OCI-LY1 (cell line): ENCODE measurements at regions not wholly inside any gene's neighbourhood (a gene's known extent, or its start where the extent isn't known, plus 50 kb on each side); places are given as distances from the start of the nearest gene placed in this dataset.

ENCODE experiments used
- H2AFZ ChIP-seq: fragments of 200-600 bp; sonication (generic), shearing (Covaris generic); 2 replicates; pipeline ENCODE4 v1.6.0; 2014; ENCODE audit warnings: antibody characterized with exemption, mild to moderate bottlenecking, low read length
- H3F3A ChIP-seq: fragments of 200-600 bp; sonication (generic), shearing (Covaris generic); 2 replicates; pipeline ENCODE4 v1.6.0; 2014; ENCODE audit warnings: mild to moderate bottlenecking, antibody characterized with exemption, low read length, moderate library complexity; ENCODE audit not compliant: insufficient read depth
- H3K27ac ChIP-seq: fragments of 200-600 bp; sonication (generic); 2 replicates; pipeline ENCODE4 v1.5.1; 2014; ENCODE audit warnings: low read length, mixed run types, mild to moderate bottlenecking, low read depth; ENCODE audit not compliant: poor library complexity, severe bottlenecking
- H3K27me3 ChIP-seq: fragments of 200-600 bp; sonication (generic); 2 replicates; pipeline ENCODE4 v1.6.0; 2014; ENCODE audit warnings: antibody characterized with exemption, mild to moderate bottlenecking, low read length, moderate library complexity; ENCODE audit not compliant: insufficient read depth
- H3K36me3 ChIP-seq: fragments of 200-600 bp; sonication (generic); 2 replicates; pipeline ENCODE4 v1.6.1; 2014; ENCODE audit warnings: mild to moderate bottlenecking, antibody characterized with exemption, low read length, moderate library complexity, mixed read lengths; ENCODE audit not compliant: insufficient read depth
- H3K4me1 ChIP-seq: fragments of 200-600 bp; sonication (generic); 2 replicates; pipeline ENCODE4 v1.5.1; 2014; ENCODE audit warnings: mild to moderate bottlenecking, low read length, moderate library complexity; ENCODE audit not compliant: insufficient read depth, severe bottlenecking
- H3K4me2 ChIP-seq: fragments of 200-600 bp; sonication (generic), shearing (Covaris generic); 2 replicates; pipeline ENCODE4 v1.6.1; 2014; ENCODE audit warnings: low read length
- H3K4me3 ChIP-seq: fragments of 200-600 bp; sonication (generic); 2 replicates; pipeline ENCODE4 v1.5.1; 2014; ENCODE audit warnings: low read length, low read depth, mild to moderate bottlenecking, mixed read lengths; ENCODE audit not compliant: poor library complexity, severe bottlenecking
- H3K79me2 ChIP-seq: fragments of 200-600 bp; shearing (Covaris generic); 2 replicates; pipeline ENCODE4 v1.6.1; 2016; ENCODE audit warnings: mixed run types, low read length, mixed read lengths; ENCODE audit not compliant: insufficient read depth
- H3K9ac ChIP-seq: fragments of 200-600 bp; sonication (generic), shearing (Covaris generic); 2 replicates; pipeline ENCODE4 v1.6.1; 2014; ENCODE audit warnings: mild to moderate bottlenecking, low read length, mixed read lengths
- H3K9me2 ChIP-seq: fragments of 200-600 bp; sonication (generic), shearing (Covaris generic); 2 replicates; pipeline ENCODE4 v1.6.1; 2014; ENCODE audit warnings: low read depth, mild to moderate bottlenecking, low read length, mixed read lengths
- H3K9me3 ChIP-seq: fragments of 200-600 bp; shearing (Covaris generic); 2 replicates; pipeline ENCODE4 v1.6.1; 2014; ENCODE audit warnings: low read length, mixed read lengths
- H4K20me1 ChIP-seq: fragments of 200-600 bp; sonication (generic), shearing (Covaris generic); 2 replicates; pipeline ENCODE4 v1.6.0; 2016; ENCODE audit warnings: mild to moderate bottlenecking, low read length; ENCODE audit not compliant: insufficient read depth
- EZH2 ChIP-seq: fragments of 200-600 bp; sonication (generic), shearing (Covaris generic); IDR thresholded peaks from 2 replicates; pipeline ENCODE4 v1.8.0; 2017; ENCODE audit warnings: borderline replicate concordance, mixed run types, mild to moderate bottlenecking, antibody characterized with exemption, low read length, moderate library complexity, mixed read lengths
- TF ChIP-seq, protein P1 (sequence below): fragments of 200-600 bp; sonication (generic), shearing (Covaris generic); IDR thresholded peaks from 2 replicates; pipeline ENCODE4 v1.5.1; 2017; ENCODE audit warnings: mild to moderate bottlenecking, antibody characterized with exemption, low read length, moderate library complexity, mixed read lengths

DNA sequence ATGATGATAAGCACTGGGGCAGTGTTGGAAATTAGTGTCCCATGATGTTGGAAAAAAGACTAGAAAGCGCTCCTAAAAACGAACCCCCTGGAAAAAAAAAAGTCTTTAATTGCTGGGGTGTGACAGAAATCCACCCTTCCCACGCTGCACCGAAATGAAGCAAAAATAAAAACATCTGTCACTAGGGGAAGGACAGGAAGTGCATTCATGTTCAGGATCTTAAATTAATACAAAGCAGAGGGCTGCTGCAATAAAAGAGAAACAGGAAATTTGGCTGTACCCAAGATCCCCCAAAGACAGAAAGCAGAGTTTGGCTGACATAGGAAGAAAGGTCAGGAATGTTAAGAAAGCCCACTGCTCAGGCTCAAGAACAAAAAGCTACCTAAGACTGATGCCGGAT is 333.9 kb downstream of the TBC1D32 start:
- no peaks in the 10 kb centered on the region for H3K79me2 ChIP-seq
- H3K9me2 ChIP-seq: no peaks in the 10 kb centered on the region
- H3F3A ChIP-seq: no peaks in the 10 kb centered on the region
- H3K4me1 ChIP-seq: no peaks in the 10 kb centered on the region
- TF ChIP-seq EZH2: no peak
- TF ChIP-seq, protein P1, sequence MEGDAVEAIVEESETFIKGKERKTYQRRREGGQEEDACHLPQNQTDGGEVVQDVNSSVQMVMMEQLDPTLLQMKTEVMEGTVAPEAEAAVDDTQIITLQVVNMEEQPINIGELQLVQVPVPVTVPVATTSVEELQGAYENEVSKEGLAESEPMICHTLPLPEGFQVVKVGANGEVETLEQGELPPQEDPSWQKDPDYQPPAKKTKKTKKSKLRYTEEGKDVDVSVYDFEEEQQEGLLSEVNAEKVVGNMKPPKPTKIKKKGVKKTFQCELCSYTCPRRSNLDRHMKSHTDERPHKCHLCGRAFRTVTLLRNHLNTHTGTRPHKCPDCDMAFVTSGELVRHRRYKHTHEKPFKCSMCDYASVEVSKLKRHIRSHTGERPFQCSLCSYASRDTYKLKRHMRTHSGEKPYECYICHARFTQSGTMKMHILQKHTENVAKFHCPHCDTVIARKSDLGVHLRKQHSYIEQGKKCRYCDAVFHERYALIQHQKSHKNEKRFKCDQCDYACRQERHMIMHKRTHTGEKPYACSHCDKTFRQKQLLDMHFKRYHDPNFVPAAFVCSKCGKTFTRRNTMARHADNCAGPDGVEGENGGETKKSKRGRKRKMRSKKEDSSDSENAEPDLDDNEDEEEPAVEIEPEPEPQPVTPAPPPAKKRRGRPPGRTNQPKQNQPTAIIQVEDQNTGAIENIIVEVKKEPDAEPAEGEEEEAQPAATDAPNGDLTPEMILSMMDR: no peak
- no peaks in the 10 kb centered on the region for H3K27me3 ChIP-seq
- no peak overlapping the region for H3K27ac ChIP-seq
- no peaks in the 10 kb centered on the region for H3K9me3 ChIP-seq
- no peaks in the 10 kb centered on the region for H3K36me3 ChIP-seq
- H3K4me2 ChIP-seq: no peak overlapping the region
- H4K20me1 ChIP-seq: no peaks in the 10 kb centered on the region
- H3K4me3 ChIP-seq: no peak overlapping the region
- H2AFZ ChIP-seq: no peak overlapping the region
- H3K9ac ChIP-seq: no peak overlapping the region

DNA sequence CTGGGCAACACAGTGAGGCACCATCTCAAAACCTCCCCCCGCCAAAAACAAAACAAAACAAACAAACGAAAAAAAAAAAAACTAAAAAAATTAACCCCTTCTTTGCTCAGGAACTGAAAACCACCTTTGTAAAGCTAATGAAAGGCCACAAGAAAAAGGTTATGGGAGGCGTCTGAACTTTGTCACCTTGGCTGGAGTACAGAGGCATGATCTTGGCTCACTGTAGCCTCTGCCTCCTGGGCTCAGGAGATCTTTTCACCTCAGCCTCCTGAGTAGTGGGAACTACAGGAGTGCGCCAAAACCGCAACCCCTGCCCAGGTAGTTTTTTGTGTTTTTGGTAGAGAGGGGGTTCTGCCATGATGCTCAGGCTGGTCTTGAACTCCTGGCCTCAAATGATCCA is 337.9 kb downstream of the TBC1D32 start:
- Histone ChIP-seq H4K20me1 (no peaks in the 10 kb centered on the region), H3K9me3 (no peaks in the 10 kb centered on the region), H3K9me2 (no peaks in the 10 kb centered on the region), H3K4me1 (no peaks in the 10 kb centered on the region), H3K4me3 (no peak overlapping the region), H3K79me2 (no peaks in the 10 kb centered on the region), H3K36me3 (no peaks in the 10 kb centered on the region), H3K27me3 (no peaks in the 10 kb centered on the region), H3K9ac (no peak overlapping the region), H2AFZ (no peak overlapping the region), H3F3A (no peaks in the 10 kb centered on the region), H3K4me2 (no peak overlapping the region), H3K27ac (no peak overlapping the region)
- TF ChIP-seq, protein P1: no peak
- no peak for TF ChIP-seq EZH2

DNA sequence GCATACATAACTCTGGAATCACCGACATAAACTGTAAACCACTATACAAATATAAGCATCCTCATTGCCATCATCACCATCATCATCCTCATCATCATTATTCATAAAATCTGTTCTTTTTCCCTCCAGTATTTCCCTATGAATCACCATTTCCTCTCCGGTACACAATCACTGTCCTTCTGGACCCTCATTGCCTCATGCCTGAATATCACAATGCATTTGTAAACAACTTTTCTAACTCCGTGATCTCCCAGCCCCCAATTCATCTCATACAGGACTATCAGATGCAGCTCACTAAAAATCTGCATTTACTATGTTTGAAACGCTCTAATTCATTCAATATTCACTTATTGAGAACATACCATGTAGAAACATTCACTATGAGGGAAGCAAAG is 339.7 kb downstream of the TBC1D32 start:
- Histone ChIP-seq H3F3A (no peaks in the 10 kb centered on the region), H4K20me1 (no peaks in the 10 kb centered on the region), H3K4me1 (no peaks in the 10 kb centered on the region), H3K4me3 (no peak overlapping the region), H3K36me3 (no peaks in the 10 kb centered on the region), H3K27me3 (no peaks in the 10 kb centered on the region), H3K9me2 (no peaks in the 10 kb centered on the region), H3K79me2 (no peaks in the 10 kb centered on the region), H3K9me3 (no peaks in the 10 kb centered on the region), H3K27ac (no peak overlapping the region), H3K9ac (no peak overlapping the region), H2AFZ (no peak overlapping the region), H3K4me2 (no peak overlapping the region)
- TF ChIP-seq, protein P1: no peak
- TF ChIP-seq EZH2: no peak
